ENCODE measurements at regions not wholly inside any gene's neighbourhood (a gene's known extent, or its start where the extent isn't known, plus 50 kb on each side); places are given as distances from the start of the nearest gene placed in this dataset.
"Not testable (repeated sequence)": the region's sequence is repeated elsewhere in the genome, so short reads cannot be mapped to it uniquely, and the experiment has no call there.

DNA sequence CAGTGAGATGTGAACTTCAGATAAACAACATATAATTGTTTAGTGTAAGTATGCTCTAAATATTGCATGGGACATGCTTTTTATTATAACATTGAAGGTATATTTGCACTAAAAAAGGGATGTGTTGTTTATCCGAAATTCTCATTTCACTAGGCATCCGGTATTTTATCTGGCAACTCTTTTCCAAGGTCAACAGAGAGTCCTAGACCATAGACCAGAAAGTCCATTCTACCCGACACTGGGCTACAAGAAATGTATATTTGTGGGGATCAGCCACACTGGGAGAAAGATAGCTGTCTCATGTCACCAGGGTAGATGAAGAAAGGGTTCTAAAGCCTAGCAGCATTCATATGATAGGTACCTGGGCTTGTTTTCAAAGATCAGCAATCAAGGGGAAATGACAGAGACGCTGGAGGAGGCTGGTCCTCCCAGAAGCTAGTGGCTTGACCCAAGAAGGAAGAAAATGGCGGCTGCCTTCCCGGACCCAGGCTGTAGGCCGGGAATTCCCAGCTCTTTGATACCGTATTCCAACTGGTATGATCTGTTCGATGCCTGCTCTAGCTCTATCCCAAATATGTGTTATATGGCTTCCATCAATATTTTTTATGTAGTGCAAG, 161.1 kb upstream of the IRF2BP2 start:
- no peak for DNase-seq (ENCODE audit: extremely low read depth in 1 of 11, low read depth in 9 of 11, low spot score in 4 of 11)

DNA sequence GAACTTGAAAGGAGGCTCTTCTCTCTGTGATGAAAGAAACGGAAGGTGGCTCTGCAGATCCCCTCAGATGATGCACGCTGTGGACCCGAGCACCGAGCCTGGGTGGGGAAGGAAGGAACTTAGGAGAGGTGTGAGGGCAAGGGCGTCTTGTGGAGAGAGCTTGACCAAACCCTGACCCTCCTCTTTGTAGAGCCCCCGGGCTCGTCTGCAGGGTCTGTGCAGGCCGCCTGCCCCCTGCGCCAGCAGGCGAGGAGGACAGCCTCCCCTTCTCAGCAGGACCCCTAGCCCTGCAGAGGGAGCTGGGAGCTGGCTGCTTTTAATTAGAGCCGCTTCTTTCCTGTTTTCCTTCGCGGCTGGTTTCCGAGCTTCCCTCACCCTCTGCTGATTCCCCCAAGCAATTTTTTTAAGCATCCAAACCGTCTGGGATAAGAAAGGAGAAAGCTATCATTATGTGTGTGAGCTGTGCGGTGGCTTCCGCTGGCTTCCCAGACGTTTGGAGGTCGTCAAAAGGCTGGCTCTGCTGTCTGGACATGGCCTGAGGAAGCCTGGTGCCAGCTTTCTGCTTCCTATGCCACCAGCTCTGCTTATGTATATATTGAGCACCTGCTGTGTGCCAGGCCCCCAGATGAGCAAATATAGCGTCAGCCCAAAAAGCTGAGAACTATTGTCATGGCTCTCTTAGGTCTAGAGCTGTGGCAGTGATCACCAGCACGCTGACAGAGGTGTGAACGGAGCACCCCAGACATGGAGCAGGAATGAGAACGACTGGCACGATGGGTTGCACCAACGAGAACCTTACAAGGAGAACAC, 160.2 kb upstream of the IRF2BP2 start:
- no peak for DNase-seq (ENCODE audit: extremely low read depth in 1 of 11, low read depth in 9 of 11, low spot score in 4 of 11)

GRCh38 chr1:234769284-234769985, 159.5 kb upstream of the IRF2BP2 start:
- no peak for DNase-seq (ENCODE audit: extremely low read depth in 1 of 11, low read depth in 9 of 11, low spot score in 4 of 11)

GRCh38 chr1:234768569-234769283, 158.7 kb upstream of the IRF2BP2 start:
- DNase-seq (ENCODE audit: extremely low read depth in 1 of 11, low read depth in 9 of 11, low spot score in 4 of 11): no peak

DNA sequence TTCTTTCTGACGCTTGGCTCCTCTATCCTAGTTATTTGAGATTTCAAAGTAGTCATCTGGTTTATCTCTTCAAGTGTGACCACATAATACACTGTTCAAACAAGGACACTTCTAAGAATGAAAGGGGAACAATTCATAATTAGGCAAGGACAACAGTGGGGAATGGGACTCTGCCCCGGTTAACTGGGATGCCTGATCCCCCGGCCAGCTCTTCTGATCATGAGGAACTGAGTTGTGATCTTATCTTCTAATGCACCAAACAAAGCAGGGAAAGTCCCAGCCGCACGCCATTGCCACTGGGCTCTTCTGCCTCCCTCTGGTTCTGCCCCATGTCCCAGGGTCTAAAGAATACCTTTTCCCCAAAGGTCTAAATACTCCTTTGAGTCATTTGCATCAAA, 158.2 kb upstream of the IRF2BP2 start:
- no peak for DNase-seq (ENCODE audit: extremely low read depth in 1 of 11, low read depth in 9 of 11, low spot score in 4 of 11)

DNA sequence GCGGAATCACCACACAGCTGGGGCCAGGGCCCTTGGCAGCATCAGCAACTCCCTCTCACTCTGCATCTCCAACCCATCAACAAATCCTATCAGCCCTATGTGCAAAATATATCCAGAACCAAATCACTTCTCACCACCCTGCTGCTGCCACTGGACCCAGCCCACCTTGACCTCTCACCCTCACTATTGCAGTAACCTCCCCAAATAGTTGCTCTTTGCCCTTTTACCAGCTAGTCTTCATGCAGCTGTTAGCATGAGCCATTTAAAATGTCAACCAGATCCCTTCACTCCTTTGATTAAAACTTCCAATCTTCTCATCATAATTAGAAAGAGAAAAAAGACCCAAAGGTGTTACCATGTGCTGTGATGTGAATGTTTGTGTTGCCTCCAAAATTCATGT, 155.7 kb upstream of the IRF2BP2 start:
- no peak for DNase-seq (ENCODE audit: extremely low read depth in 1 of 11, low read depth in 9 of 11, low spot score in 4 of 11)

DNA sequence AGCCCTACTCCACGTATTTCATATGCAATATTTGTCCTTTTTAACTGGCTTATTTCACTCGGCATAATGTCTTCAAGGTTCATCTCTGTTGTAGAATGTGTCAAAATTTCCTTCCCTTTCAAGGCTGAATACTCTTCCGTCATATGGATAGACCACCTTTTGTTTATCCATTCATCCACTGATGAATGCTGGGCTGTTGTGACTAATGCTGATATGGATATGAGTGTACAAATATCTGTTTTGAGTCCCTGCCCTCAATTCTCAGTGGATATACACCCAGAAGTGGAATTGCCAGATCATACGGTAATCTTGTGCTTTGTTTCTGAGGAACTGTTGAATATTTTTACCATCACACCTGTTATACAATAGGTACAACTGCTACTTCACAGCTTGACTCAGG, 155.2 kb upstream of the IRF2BP2 start:
- no peak for DNase-seq (ENCODE audit: extremely low read depth in 1 of 11, low read depth in 9 of 11, low spot score in 4 of 11)

DNA sequence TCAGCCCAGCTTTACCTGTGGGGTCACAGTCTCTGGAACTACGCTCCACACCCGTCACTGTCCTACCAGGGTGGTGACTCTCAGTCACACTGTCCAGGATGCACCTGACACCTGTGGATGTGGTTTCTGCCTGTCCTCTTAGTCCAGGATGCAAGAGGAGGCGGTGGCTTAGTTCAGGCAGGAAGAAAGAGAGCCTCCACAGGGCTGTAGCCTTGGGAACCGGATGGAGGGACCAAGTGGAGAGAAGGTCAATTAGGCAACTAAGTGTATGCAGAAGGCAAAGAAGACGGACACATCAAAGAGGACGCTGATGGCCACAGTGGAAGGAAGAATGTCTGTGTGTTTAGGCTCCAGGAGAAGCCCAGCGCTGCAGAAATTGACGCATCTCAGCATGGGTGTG, 153.9 kb upstream of the IRF2BP2 start:
- no peak for DNase-seq (ENCODE audit: extremely low read depth in 1 of 11, low read depth in 9 of 11, low spot score in 4 of 11)

- no peak for DNase-seq (ENCODE audit: extremely low read depth in 1 of 11, low read depth in 9 of 11, low spot score in 4 of 11)
These were observed 153.4 kb upstream of the IRF2BP2 start for GRCh38 chr1:234763367-234763766.

- not testable (repeated sequence) for DNase-seq (ENCODE audit: extremely low read depth in 1 of 11, low read depth in 9 of 11, low spot score in 4 of 11)
These were observed 152.1 kb upstream of the IRF2BP2 start for GRCh38 chr1:234762127-234762526.

DNA sequence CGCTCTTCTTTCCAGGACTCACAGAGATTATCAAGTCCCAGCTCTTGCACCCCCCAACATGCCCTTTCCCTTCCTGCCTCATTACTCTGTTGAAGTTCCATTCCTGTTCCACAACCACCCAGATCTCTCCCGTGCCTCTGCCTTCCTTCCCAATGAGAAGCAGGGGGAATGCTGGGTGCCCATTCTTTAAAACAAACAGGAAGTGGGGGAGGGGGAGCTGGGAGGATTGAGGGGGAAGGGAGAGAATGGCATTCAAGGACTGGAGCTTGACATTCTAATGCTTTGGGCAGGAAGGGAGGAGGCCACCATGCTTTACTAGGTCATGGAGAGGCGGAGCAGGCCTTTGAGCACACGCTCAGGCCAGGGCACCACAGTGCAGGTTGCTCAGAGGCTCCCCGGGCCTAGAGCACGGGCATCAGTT, 150.3 kb upstream of the IRF2BP2 start:
- no peak for DNase-seq (ENCODE audit: extremely low read depth in 1 of 11, low read depth in 9 of 11, low spot score in 4 of 11)

DNA sequence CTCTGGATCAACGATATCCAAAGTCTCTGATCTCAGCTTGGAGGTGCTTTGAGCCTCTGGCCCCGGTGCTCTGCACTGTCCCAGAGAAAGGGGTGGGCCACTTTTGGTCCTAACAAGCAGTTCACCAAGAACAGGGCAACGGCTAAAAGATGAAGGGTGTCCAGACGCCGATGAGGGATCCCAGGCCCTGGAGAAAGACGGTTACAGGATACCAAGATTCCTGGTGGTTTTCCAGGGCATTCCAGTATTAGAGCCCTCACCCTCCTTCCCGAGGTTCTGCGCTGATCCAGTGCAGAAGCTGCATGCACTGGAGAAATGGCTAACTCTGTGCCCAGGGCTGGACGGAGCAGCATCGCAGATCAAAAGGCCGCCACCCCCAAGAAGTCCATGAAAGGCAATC, 149.9 kb upstream of the IRF2BP2 start:
- DNase-seq (ENCODE audit: extremely low read depth in 1 of 11, low read depth in 9 of 11, low spot score in 4 of 11): no peak

DNA sequence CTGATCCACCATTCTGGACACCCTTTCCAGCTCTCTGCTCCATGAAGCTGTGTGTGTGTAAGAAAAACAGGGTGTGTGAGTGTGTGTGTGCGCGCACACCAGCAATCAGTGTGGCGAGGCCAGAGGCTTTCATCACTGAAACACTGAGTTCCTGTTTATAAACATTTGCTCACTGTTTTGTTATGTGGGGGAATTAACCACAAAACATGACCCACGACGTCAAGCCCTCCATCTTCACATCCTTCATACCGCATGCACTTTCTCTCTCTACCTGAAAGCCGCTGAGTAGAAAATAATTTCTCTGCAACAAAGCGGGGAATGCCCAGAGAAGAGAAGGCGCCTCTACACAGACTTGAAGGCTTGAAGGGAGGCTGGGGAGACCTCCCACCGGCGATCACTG, 148.9 kb upstream of the IRF2BP2 start:
- DNase-seq (ENCODE audit: extremely low read depth in 1 of 11, low read depth in 9 of 11, low spot score in 4 of 11): no peak

- no peak for DNase-seq (ENCODE audit: extremely low read depth in 1 of 11, low read depth in 9 of 11, low spot score in 4 of 11)
These were observed 146.9 kb upstream of the IRF2BP2 start for GRCh38 chr1:234756857-234757256.

DNA sequence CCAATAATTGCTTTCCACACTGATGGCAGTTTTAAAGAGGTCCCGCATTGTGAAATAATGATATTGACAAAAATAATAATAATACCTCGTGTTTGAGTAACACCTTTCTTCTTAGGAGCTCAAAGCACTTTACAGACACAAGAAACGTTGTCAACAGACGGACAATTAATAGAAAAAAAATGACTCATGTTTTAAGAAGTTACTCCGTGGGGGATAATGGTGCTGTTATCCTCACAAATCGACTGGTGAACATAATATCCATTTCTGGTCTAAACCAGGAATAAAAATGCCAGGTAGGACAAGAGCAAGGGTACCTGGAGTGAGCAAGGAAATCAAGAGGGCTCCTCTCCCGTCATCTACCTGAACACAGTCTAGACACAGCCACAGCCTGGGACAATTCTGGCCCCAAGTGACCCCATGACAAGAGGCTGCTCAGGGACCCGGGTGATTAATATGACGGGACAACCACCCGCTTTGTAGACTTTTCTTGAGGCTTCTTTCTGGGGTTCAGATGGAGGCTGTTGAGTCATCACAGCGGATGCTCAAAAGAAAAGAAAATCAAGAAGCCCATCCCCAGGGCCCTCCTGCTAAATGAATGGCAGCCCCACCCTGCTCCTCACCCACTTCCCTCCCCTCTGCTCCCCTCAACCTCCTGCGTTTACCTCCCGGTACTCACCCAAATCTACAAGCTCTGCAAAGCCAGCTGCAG, 146.2 kb upstream of the IRF2BP2 start:
- DNase-seq (ENCODE audit: extremely low read depth in 1 of 11, low read depth in 9 of 11, low spot score in 4 of 11): no peak

- DNase-seq (ENCODE audit: extremely low read depth in 1 of 11, low read depth in 9 of 11, low spot score in 4 of 11): no peak
These were observed 145.5 kb upstream of the IRF2BP2 start for GRCh38 chr1:234755449-234755863.

DNA sequence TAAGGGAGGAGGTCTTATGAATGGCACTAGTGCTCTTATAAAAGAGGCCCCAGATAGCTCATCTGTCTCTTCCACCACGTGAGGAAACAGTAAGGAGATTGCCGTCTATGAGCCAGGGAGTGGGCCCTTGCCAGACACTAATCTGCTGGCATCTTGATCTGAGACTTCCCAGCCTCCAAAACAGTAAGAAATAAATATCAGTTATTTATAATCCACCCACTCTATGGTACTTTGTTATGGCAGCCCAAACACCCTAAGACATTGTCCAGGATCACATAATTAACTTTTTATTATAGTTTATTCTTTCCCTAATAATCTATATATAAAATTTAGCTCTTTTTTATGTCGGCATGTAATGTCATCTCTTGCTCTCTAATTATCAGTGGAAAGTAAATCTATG, 144.0 kb upstream of the IRF2BP2 start:
- no peak for DNase-seq (ENCODE audit: extremely low read depth in 1 of 11, low read depth in 9 of 11, low spot score in 4 of 11)

GRCh38 chr1:234752927-234753326, 142.9 kb upstream of the IRF2BP2 start:
- no peak for DNase-seq (ENCODE audit: extremely low read depth in 1 of 11, low read depth in 9 of 11, low spot score in 4 of 11)

- no peak for DNase-seq (ENCODE audit: extremely low read depth in 1 of 11, low read depth in 9 of 11, low spot score in 4 of 11)
These were observed 141.7 kb upstream of the IRF2BP2 start for GRCh38 chr1:234751678-234752077.
